ENCODE measurements at regions not wholly inside any gene's neighbourhood (a gene's known extent, or its start where the extent isn't known, plus 50 kb on each side); places are given as distances from the start of the nearest gene placed in this dataset.

DNA sequence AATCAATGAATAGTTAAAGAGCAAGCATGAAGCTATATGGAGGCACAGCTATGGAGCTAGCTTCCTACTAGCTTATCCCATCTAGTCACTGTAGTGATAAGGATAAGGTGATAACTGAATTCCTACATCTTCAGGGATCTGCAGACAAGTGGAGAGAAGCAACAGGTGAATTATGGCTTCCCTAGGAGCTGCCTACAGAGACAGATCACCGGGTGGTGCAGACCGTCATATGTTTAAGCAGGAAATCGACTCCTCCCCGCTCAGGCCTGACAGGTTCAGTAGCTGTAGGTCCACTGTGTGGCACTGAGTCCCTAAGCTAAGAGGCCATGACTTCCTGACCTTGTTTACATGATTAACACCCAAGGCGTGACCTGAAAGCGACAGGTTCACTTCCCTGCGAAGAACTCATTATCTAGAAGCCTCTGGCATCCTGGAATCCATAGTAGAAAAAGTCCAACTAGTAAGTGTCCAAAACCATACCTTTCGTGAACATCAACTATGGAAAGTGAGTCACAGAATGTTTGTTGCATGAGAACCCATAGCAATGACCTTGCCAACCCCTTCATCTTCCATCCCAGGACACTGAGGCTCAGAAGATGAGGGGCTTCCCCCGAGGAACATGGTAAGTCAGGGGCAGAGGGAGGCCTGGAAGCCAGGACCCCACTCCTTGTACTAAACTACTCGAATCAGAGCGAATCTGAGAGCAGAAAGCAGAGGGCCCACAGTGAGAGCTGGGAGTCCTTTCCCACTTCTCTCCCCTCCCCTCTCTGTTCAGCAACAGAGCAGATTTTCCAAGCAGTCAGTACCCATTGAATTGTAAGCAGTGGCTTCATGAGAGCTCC is 75.4 kb upstream of the CCND2 start:
- no peak overlapping the region for H4K91ac ChIP-seq (ENCODE audit: insufficient read depth, low read depth, low read length)
- H3K79me1 ChIP-seq (ENCODE audit: low read depth in 1 of 2, low read length in 2 of 2) = no peaks in the 10 kb centered on the region
- no peak overlapping the region for H2AK5ac ChIP-seq (ENCODE audit: low read depth, low read length)
- H3K4me1 ChIP-seq (ENCODE audit: control insufficient read depth, insufficient read depth, low read length) = no peaks in the 10 kb centered on the region
- H4K5ac ChIP-seq (ENCODE audit: low read depth, low read length) = no peak overlapping the region
- H2BK5ac ChIP-seq (ENCODE audit: low read depth, low read length, poor library complexity, severe bottlenecking) = no peak overlapping the region
- ATAC-seq (ENCODE audit: low read depth) (no peak), DNase-seq (no peak)
- H2BK15ac ChIP-seq (ENCODE audit: low read depth, low read length) = no peak overlapping the region
- H3K9ac ChIP-seq (ENCODE audit: low read depth, low read length) = no peak overlapping the region
- H3K14ac ChIP-seq (replicated peaks; ENCODE audit: low read depth, low read length) = no peak overlapping the region
- H3K23ac ChIP-seq (ENCODE audit: low read depth, low read length) = no peak overlapping the region
- POLR2A ChIA-PET (ENCODE audit: unreplicated experiment) = no interaction called here
- intact Hi-C loops (cut with micrococcal nuclease) = no loop called here
- peaks cover 12% of the 10 kb centered on the region for H3K27me3 ChIP-seq (ENCODE audit: control insufficient read depth, insufficient read depth, low read length)
- H3K9me1 ChIP-seq (ENCODE audit: insufficient read depth, low read length) = no peaks in the 10 kb centered on the region
- no peak overlapping the region for H3K4me2 ChIP-seq (ENCODE audit: low read depth, low read length)
- no peak overlapping the region for H2BK20ac ChIP-seq (ENCODE audit: low read depth, low read length)
- H2BK120ac ChIP-seq (ENCODE audit: low read depth, low read length) = no peak overlapping the region
- no peak overlapping the region for H2AFZ ChIP-seq (replicated peaks; ENCODE audit: low read length, poor library complexity)
- in situ Hi-C loops (cut with MboI; ENCODE audit: low sequenced_read_pairs) = no loop called here
- H3K4ac ChIP-seq (ENCODE audit: low read depth, low read length) = no peak overlapping the region
- dilution Hi-C loops (cut with HindIII; ENCODE audit: low sequenced_read_pairs, unreplicated experiment) = no loop called here
- H3K27ac ChIP-seq (ENCODE audit: insufficient read depth, low read length) = no peak overlapping the region
- no peak overlapping the region for H2AK9ac ChIP-seq (replicated peaks; ENCODE audit: low read depth, low read length, poor library complexity)
- TF ChIP-seq CHD1 (IDR thresholded peaks at IDR 0.05; ENCODE audit: low read depth, low read length) (no peak), NFE2L2 (IDR thresholded peaks at IDR 0.05; ENCODE audit: low read depth, low read length) (no peak)
- no peak overlapping the region for H3K18ac ChIP-seq (ENCODE audit: low read depth, low read length)
- CTCF ChIA-PET = no interaction called here
- no TSS peak for BruUV-seq (replicated peaks)
- no peak overlapping the region for H3K56ac ChIP-seq (ENCODE audit: extremely low read depth, insufficient read depth, low read length)
- H4K8ac ChIP-seq (ENCODE audit: low read depth in 2 of 2, low read length in 2 of 2) = no peak overlapping the region
- no peaks in the 10 kb centered on the region for H3K9me3 ChIP-seq (ENCODE audit: control insufficient read depth, insufficient read depth, low read length)
- no peak overlapping the region for H3K4me3 ChIP-seq (ENCODE audit: insufficient read depth, low read depth, low read length)
- no peaks in the 10 kb centered on the region for H4K20me1 ChIP-seq (ENCODE audit: insufficient read depth, low read length)
- H3K36me3 ChIP-seq (ENCODE audit: control insufficient read depth, insufficient read depth, low read length) = no peaks in the 10 kb centered on the region
- WGBS, 2 experiments (ENCODE audit: extremely low coverage in 2 of 2, insufficient read length in 1 of 2) = no CpG with 5 or more reads among the region's 11 CpGs

All from IMR-90 (cell line).